Fibroblast of lung (primary cell): ENCODE measurements at regions not wholly inside any gene's neighbourhood (a gene's known extent, or its start where the extent isn't known, plus 50 kb on each side); places are given as distances from the start of the nearest gene placed in this dataset.

Experiments
- EZH2 ChIP-seq: IDR thresholded peaks from 2 replicates; pipeline ENCODE4 v1.5.1; 2012; ENCODE audit warnings: low read length, control low read depth, mild to moderate bottlenecking; ENCODE audit errors: missing control alignments
- TF ChIP-seq, protein P1 (sequence below), 2 donors: IDR thresholded peaks in 1 of 2; conservative IDR thresholded peaks in 1 of 2; 1 replicate in 1 of 2; 2 replicates in 1 of 2; pipeline ENCODE4 v1.5.1; 2011 to 2012; ENCODE audit warnings: low read length in 2 of 2, control low read depth in 1 of 2, inconsistent platforms in 1 of 2, low read depth in 1 of 2, mild to moderate bottlenecking in 1 of 2

DNA sequence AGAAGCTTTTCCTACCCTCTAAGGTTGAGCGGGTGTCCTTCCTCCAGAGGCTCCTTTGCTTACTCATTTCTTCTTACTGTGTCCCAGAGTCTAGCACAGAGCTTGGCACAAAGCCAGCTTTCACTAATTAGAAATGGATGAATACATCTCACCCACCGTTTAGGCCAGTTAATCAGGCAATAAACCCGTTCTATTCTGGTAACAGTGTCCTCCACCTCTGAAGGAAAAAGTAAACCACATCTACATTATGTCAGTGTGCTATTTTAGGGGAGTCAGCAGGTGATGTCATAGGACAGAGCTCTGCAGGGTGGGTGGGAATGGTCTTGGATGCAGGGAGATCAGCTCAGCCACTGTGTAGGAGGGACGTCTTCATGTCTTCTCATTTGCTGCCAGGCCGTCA lies 109.2 kb downstream of the OSTF1 start:
- TF ChIP-seq, protein P1, sequence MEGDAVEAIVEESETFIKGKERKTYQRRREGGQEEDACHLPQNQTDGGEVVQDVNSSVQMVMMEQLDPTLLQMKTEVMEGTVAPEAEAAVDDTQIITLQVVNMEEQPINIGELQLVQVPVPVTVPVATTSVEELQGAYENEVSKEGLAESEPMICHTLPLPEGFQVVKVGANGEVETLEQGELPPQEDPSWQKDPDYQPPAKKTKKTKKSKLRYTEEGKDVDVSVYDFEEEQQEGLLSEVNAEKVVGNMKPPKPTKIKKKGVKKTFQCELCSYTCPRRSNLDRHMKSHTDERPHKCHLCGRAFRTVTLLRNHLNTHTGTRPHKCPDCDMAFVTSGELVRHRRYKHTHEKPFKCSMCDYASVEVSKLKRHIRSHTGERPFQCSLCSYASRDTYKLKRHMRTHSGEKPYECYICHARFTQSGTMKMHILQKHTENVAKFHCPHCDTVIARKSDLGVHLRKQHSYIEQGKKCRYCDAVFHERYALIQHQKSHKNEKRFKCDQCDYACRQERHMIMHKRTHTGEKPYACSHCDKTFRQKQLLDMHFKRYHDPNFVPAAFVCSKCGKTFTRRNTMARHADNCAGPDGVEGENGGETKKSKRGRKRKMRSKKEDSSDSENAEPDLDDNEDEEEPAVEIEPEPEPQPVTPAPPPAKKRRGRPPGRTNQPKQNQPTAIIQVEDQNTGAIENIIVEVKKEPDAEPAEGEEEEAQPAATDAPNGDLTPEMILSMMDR (conservative IDR thresholded peaks at IDR 0.05 in 1 of 2, IDR thresholded peaks at IDR 0.05 in 1 of 2; ENCODE audit: low read depth in 1 of 2, low read length in 2 of 2), result no peak
- TF ChIP-seq EZH2, result no peak
